GM21825 (cell line): ENCODE measurements at regions not wholly inside any gene's neighbourhood (a gene's known extent, or its start where the extent isn't known, plus 50 kb on each side); places are given as distances from the start of the nearest gene placed in this dataset.

Experiments used
- ATAC-seq: cut with Tn5 transposase; IDR thresholded peaks from one replicate; pipeline ENCODE4 v1.9.1; 2021; ENCODE audit warnings: mild to moderate bottlenecking, moderate library complexity; ENCODE audit not compliant: unreplicated experiment

DNA sequence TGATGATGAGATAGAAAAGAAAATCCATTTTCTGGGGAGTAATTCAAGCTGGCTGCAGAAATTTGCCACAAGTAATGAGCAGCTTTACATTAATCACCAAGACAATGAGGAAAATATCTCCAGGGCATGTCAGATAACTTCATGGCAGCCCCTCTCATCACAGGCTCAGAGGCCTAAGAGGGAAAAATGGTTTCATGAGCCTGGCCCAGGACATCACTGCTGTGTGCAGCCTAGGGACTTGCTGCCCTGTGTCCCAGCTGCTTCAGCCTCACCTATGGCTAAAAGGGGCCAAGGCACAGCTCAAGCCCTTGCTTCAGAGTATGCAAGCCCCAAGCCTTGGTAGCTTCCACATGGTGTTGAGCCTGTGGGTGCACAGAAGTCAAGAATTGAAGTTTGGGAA is 161.7 kb downstream of the OPA1 start:
- no peak for ATAC-seq

DNA sequence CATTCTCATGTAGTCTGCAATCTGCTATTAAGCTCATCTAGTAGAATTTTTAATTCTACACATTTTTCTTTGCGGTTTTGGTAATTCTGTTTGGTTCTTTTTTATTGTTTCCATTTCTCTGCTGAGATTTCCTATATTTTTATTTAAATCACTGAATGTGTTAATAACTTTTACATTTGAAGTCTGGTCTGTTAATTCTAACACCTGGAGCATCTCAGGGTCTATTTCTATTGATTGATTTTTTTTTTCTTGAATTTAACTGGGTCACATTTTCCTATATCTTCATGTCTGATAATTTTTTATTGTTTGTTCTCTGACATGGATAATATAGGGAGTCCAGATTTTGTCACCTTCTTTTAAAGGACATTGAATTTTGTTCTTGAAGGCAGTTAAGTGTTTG is 163.5 kb downstream of the OPA1 start:
- no peak for ATAC-seq

DNA sequence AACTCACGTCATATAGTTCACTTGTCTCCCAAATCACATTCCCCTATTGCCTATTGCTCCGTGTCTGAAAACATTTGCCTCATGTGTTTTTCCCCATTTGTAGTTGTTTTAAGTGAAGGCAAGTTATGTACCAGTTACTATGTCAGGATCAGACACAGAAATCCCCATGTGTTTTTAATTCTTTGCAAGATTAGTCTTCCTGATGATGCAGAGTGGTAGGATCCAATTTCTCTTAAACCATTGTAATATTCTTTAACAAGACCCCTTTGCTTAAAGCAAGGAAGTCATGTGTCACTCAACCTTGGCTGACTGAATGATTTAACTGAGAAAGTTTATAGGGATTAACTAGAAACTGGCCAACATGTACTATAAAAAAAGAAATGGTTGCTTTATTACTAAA is 164.4 kb downstream of the OPA1 start:
- no peak for ATAC-seq

DNA sequence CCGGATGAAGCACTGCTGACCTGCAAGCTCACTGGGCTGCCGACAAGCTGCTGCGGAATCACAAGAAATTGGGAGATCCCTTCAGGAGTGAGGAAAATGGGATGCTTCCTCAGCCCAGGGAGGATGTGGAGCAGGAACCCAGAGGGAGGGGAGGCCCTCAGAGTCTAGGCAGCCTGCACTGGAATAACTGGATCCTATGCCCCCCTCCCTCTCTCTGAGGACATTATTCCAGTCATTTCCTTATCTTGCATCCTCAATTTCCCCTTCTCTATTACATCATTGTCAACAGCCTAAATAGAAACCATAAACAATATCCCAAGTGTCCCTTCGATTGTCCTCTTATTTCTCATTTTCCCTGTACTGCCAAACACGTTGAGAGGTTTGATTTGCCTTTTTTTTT is 169.0 kb downstream of the OPA1 start:
- ATAC-seq: no peak

DNA sequence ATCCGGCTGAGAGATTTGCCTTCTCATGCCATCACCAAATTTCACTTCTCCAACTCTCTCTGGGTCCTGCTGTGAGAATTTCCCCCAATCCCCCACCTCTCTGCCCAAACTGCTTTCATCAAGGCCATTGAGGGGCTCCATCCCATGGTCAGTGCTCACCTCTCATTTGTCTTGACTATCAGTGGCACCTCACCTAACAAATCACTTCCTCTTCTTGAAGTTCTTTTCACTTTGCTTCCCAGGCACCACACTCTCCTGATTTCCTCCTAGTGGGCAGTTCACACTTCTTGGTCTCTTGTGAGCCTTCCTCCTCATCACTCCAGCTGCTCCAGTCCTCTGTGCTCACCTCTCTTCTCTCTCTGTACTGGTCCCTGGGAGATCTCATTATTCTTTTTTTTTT is 169.6 kb downstream of the OPA1 start:
- ATAC-seq: no peak

DNA sequence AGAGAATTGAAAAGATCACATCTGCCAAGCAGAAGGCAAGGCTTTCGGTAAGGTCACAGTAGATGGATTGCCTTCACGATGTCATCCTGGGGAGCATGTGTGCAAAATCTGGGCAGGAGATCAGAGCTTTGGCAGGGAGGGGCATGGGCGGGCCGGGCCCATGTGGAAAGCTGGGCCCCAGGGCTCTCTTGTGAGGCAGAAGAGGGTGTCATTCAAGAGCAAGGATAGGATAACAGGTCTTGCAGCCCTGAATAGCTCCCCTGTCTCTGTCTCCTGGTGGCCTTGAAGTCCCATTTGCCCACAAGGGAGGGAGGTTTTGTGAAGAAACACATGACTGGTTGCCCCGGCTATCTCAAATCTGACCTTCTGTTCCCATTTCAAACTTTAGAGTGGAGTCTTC is 172.0 kb downstream of the OPA1 start:
- no peak for ATAC-seq

DNA sequence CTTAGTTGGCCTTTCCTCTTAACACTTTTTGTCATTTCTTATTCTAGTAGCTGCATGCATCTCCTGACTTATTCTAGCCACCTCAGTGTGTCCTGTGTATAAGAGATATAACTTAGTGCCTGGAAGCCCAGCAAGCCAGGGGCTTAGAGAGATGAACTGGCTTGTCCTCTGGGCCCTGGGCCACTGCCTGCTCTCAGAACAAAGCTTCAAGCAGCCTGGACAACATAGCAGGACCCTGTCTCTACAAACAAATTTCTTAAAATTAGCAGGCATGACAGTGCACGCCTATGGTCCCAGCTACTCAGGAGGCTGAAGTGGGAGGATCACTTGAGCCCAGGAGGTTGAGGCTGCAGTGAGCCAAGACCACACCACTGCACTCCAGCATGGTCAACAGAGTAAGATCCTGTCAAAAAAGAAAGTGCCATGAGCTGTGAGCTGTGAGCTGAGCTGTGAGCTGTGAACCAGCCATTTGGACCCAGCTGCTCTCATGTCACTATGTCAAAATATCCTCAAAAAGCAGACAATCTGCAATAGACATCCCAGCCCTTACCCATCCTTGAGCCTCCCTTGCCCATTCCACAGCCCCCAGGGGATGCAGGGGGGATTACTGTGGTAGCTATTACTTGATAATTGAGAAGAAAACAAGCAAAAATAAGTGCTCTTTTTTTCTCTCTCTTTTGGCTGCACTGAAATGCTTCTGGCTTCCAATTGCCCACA is 174.5 kb downstream of the OPA1 start:
- ATAC-seq: no peak

DNA sequence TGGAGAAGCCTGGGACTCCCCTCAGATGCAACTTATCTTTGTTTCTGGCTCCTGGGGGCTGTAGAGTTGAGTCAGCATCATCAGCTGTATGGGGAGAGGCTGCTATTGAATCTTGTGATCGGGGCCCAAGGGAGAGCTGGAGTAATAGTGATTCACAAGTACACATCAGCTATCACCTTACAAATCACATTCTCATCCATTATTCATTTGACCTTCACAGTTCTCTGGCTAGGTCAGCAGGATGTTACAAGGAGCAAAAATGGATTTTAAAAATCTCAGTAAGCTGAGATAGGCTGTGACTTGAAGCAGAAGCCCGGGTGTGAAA is 175.0 kb downstream of the OPA1 start:
- ATAC-seq: no peak

DNA sequence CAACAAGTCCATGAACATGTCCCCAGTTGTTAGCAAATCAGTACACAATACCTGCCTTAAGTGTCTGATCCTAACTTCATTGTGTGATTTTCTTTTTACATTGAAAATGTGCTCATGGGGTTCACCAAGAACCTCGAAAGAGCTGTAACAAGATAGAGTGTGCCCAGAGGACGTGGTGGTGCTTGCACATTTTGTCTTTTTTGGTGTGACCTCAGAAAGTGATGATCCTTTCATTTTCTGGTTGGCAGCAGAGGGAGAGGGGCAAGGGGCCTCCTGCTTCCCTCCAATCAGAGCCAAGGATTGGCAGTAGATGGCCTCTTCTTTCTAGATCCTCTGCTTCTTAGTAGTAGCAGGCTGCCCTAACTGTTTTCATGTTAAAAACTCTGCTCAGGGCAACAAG is 176.4 kb downstream of the OPA1 start:
- no peak for ATAC-seq

DNA sequence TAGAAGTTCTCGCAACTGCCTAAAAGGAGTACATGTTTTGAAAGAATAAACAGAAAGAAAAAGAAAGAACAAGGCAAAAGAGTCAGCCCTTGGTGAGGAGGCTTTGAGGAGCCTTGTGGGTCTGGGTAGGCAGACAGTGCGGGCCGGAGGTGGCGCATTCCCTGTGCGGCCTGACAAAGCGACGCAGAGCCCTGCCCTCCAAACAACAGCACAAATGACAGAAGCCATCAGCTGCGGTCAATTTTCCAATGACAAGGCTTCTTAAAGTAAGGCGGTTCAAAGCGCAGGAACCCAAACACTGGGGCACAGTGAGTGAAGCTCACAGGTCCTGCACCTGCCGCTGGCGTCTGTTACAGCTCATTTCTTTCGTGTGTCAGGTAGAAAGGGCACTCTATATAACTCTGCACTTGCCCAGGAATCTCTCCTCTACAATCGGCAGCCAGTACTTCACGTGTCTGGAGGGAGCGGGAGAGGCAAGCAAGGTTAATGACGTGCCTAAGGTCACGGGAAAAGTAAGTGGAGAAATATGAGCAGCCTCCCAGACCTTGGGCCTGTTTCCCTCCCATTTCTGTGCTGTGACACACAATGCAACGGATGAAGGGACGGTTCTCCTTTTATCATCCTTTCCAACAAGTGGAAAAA is 178.1 kb downstream of the OPA1 start:
- ATAC-seq: no peak

DNA sequence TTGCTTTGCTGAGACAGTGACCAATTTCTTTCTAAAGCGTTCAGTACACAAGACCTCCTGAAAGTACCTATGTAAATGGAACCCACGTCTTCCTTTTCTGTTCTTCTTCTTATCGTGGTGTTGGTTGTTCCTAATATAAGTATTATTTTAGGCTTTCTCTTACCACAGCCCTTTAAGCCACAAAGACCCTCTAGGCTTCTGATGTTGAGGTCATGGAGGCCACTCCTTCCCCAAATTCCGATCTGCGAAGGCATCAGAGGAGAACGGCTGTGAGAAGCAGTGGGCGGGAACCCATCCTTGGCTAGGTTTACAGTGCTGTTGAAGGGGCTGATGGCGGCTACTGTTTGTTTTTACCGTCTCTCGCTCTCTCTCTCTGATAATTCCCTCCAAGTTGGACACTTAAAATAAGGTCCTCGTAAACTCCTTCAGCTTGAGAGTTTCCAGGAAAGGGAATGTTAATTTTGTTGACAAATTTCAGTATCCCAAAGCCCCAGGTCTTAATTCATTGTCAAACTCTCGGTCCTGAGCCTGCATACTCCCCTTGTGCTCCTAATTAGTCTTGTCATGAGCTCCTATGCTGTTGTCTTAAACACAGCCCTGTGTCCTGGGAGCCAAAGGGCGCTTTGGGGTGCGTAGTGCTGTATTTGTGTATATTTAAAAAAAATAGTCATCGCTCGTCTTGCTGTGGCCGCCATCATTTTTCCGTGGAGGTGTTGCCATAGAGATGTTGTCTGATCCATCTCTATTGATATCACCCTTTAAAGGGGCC is 178.8 kb downstream of the OPA1 start:
- ATAC-seq: no peak

DNA sequence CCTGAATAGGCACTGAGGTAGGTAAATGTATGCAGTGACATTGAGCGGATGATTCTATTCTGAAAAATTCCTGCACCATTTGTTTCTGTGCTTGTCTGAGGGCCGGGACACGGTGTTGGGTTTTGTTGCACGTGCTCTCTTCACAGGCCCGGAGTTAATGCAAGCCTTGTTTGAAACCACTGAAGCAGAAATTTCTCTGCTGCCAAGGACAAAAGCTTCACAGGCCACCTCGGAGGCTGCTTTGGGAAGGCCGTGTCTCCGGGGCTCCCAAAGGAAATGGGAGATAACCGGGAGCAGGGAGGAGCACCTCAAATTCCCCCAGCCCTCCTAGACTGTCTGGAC is 179.4 kb downstream of the OPA1 start:
- no peak for ATAC-seq

DNA sequence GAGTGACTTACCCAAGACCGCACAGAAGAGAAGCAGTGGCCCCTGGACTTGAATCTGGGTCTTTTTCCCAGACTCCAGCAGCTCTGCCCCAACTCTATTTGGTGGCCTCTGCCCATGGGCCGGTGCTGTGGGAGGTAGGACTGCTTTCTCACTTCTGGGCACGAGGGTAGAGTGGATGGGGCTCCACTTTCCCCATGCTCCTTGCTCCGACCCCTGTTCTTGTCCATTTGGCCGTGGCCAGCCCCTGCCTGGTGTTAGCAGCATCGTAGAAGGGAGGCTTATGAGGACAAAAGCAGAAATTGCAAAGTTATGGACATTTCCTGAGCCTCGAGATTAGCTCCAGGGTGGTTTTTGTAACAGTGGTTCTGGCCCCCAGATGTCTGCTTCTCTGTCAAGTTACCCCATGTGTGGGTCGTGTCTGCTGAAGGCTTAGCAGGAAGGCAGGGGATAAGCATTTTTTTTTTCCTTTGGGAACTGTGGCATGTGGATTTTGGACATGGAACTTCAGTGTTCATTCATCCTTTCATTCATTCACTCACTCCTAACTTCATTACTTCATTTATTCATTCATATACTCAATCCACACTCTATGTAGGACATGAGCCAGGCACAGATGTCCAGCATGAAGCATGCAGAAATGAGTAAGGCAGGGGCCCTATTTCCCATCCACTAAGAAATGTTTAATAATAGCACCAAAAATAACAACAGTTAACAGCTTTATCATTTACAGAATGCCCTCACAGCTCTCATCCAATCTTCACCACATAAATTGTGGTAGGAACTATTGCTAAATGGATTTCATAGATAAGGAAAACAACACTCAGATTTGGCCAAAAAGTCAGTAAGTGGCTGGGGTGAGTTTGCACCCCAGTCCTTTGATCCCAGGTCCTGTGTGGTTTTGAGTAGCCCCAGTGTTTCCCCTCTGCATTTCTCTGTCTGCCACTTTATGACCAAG is 180.5 kb downstream of the OPA1 start:
- no peak for ATAC-seq

DNA sequence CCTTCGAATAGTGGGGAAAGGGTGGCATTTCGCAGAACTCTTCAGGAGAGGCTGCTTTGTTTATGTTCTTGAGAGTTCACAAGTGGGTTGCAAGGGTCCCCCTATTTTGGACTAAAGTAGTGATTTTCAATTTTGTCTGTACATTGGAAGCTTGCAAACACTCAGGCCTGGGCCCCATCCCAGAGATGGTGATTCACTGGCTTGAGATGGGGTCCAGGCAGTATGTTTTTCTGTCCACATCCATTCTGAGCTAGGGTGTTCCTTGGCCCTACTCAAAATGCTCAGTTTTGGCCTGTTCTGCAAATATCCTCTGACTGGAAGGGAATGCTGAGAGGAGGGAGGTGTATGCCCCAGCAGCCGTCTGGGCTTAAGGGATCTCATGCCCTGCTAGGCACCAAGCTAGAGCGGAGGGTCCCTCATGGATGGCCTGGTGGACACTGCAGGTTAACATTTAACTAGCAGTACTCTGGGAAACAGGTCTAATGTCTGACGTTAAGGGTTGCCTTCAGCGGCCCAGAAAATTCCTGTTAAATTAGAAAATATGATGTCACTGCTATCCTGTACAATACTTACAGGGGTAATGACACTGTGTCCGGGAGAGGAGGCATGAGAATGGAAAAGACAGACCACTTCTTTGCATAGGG is 181.4 kb downstream of the OPA1 start:
- ATAC-seq: no peak

DNA sequence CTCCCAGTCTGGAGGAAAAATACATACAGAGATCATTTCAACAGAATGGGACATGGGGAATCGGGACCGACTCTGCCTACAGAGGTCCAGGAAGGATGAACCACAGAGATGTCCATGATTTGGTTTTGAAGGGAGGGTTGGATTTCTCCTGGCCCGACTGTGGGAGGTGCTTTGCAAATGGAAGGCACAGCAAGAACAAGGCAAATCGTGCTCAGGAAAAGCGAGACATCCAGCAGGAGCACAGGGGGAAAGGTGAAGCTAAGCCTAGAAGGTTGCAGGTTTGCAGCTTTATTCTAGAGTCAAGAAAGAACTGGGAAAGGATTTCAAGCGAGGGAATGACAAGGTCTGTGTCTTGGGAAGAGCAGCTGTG is 181.9 kb downstream of the OPA1 start:
- no peak for ATAC-seq

DNA sequence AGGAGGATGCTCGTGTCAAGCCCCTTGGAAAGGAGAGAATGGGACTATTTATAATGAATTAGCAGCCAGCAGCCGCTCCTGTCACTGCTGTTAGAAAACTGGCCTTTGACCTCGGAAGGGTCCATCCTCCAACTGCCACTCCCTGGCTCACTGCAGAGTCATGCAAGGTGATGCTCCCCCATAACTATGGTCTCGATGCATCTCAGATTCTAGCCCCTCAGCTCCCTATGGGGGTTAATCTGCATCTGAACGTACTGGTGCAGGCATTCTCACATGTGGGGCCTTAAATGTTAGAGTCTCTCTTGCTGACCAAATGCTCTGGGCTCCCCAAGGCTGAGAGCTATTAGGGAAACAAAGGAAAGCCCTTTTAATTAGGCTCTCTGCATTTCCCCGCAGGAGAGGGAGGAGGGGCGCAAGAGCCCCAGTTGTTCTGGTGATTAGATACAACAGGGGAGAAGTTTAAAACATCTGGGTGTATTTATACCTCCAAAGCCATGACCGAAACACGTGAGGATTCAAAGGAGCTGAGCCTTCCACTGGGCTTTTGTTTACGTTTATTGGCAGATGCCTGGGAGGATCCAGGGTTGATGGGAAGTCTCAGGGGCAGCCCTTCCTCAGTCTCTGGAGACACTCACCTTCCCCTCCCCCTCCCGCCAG is 182.5 kb downstream of the OPA1 start:
- ATAC-seq: no peak

DNA sequence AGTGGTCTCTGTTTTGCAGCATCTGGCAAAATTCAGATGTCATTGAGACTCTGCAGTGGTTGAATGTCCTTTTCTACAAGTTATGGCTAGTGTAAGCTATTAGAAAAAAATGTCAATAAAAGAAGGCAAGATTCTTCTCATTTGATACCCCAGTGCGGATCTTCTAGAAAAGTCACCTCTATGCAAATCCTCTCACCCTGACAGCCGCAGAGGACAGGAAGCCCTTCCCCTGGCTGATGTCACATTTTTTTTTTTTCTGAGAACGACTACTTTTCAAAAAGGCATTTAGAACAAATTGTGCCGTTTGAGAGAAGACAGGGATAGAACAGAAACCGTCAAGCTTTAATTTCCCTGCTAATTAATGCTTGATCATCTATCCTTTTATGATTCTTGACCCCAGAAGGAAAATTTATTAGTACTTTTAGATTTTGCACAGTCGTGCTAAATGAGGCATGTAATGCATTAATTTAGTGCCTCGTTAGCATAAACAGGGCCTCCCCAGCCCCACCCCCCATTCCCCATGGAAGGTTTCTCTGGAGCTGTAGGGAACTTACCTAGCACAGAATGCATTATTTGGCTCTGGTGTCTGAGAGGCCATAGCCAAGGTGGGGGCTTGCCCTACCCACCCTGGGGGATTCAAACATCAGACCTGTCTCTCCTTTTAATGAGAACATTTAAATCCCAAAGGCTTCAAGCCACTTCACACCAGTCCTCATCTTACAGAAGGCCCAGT is 183.8 kb downstream of the OPA1 start:
- no peak for ATAC-seq

DNA sequence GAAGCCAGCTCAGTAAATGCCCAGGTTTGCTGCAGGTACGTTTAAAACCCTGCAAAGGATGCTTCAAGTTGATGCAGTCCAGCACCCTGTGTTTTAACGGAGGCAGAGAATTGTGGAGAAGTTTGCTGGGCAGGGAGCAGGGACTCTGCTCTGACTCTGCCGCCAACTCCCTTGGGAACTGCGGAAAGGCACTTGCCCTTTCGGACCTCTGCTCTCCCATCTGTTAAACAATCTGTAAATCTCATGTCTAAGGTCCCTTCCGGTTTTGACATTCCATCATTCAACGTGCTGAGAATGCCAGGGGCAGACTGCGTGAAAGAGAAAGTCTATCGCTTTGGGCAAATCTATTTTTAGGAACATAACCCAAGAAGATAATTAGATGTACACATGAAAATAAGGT is 184.5 kb downstream of the OPA1 start:
- no peak for ATAC-seq

DNA sequence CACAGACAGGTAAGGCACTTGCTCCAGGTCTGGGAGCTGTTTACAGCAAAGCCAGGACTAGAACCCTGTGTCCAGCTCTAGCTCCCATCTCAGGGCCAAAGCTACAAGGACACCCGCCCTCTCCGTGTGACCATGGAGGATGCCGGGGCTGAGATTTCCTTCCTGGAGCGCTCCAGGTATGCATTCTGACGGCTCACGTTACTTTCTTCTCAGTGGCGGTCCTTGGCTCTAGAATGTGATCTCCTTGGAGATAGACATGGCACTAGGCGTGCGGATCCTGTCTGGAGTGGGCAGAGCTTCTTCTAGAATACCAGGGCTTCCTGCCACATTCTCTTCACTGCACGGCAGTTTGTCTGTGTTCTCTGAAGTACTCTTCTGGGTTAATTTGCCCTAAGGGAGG is 185.7 kb downstream of the OPA1 start:
- no peak for ATAC-seq

DNA sequence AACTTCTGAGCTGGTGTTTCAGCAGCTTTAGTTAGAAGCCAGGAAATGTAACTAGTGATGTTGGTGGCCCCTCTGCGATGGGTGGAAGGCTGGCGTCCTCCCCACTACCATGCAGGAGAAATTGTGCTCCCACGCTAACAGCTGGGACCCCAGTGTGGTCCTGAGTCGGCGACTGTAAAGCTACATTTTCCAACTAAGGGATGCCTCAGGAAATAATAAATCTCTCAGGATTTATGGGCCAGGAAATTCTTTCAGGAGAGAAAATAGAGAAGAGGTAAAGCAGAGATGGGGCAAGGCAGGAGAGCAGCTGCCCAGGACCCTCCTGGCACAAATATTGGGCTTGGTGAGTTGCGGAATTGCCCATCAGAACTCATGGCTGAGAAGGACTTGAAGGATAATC is 186.9 kb downstream of the OPA1 start:
- no peak for ATAC-seq
